ENCODE measurements at regions not wholly inside any gene's neighbourhood (a gene's known extent, or its start where the extent isn't known, plus 50 kb on each side); places are given as distances from the start of the nearest gene placed in this dataset.

DNA sequence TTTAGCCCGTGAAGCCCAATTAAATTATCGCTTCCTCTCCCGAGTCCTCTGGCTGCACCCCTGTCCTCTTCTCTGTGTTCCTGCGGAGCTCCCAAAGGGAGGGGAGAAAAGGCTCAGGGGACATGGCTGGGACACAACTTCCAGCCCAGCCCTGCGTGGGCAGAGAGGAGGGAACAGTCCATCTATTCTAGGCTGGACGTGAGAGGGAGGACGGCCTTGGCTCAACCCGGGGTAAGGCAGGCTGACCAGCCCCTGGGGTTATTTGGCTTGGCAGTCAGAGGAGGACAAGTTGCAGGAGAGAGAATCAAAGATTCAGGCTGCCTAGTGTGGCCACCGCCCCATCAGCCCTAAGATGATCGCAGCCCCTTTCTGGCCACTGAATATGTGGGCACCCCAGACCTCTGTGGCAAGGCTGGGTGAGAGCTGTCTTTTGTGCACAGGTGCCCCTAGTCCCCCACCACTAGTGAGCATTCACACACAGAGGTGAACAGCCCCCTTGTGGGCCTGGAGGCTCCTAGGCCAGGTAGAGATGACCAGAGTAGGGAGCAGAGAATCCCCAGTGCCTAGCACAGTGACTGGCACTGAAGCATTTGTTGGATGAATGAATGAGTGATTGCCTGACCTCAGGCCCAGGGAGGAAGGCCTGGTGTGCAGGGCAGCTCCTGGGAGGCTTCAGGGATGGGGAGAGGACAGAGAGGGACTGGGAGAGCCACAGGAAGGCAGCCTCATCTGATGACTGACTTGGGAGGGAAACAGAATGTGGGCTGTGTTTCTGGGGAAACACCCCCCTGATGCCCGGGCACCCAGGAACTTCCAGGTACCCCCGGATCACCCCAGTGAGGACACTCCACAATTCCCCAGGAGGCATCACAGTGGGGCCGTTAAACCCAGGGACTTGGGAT, 133.9 kb downstream of the C9orf50 start:
- DNase-seq, result no peak

DNA sequence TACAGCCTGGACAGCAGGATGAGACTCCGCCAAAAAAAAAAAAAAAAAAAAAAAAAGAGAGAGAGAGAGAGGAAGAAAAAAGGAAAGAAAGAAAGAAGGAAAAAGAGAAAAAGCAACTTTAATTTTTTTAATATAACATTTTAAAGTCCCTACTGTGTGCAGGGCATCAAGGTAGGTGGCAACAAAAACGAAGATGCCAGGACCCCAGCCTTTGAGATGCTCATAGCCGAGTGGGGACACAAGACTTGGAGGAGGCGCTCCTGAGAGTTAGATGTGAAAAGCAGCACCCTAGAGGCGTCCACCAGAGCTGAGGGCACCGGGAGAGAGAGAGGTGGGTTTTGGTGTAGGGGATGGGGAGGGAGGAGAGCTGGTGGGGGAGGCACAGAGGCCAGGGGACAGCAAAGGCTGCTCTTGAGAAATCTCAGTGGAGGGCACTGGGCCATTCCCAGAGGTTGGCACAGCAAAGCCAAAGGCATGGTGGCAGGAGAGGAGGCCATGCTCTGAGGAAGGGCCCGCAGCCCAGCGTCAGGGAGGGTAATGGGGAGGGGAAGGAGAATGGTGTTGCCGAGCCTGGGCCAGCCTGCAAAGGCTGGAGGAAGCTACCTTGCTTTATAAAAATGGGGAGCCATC, 135.6 kb downstream of the C9orf50 start:
- no peak for DNase-seq

DNA sequence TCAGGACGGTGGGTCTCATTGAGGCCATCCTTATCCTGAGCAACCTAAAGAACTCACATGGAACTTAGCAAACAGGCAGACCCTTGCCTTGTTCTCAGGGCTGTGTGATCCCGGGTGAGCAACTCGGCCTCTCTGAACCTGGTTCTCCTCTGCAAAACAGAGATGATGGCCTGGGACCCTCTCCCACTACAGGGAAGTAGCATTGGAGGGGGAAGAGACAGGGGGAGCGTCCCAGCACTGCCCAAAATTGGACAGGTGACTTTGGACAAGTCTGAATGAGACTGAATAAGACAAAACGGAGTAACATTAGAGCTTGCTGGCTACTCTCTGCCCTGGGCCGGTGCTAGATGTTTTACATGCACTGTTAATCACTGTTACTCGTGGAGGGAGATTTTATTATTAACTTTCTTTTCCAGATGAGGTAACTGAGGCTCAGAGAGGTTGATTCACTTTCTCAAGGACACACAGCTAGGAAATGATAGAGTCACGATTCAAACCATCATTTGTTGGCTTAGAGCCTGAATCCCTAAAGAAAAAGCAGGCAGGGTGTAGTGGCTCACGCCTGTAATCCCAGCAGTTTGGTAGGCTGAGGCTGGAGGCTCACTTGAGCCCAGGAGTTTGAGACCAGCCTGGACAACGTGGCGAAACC, 136.4 kb downstream of the C9orf50 start:
- DNase-seq, result no peak

DNA sequence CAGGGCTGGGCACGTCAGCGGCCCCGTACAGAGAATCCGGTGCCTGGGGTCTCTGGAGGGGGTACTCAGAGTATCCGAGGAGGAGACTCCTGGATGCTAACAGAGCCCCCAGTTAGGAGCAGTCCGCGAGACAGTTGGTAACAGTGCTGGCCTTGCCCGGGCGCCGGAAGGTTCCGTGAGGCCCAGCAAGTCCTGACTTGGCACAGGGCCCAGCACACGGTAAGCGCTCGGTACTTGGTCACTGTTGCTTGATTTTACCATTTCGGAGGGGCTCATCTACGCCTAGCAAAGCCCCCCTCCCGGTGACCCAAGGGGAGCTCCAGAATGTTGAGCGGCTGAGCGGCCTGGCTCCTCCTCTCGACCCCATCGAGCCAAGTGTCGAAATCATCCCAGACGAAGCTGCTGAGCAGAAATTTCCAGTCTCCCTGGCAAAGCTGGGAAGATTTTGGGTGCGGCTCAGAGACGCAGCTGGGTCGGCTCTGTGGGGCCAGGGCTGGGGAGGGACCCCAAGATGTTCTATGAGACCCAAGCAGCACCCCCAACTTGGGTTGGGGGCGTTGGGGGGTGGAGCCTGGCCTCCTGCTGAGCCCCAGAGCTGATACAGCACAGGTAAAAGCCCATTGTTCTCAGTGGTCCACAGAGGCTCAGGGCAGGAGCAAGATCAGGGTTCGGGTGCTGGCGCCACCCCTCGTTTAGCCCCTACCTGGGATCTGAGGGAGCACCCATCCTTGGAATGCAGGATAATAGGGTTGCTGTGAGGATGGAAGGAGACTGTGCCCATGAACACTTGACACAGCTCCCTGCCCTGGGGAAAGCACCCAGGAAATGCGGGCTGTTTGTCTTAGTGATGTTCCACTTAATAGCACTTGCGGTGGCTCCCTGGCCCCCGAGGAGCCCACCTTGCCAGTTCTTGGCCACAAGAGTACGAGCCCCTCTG, 137.2 kb downstream of the C9orf50 start:
- DNase-seq, result no peak

DNA sequence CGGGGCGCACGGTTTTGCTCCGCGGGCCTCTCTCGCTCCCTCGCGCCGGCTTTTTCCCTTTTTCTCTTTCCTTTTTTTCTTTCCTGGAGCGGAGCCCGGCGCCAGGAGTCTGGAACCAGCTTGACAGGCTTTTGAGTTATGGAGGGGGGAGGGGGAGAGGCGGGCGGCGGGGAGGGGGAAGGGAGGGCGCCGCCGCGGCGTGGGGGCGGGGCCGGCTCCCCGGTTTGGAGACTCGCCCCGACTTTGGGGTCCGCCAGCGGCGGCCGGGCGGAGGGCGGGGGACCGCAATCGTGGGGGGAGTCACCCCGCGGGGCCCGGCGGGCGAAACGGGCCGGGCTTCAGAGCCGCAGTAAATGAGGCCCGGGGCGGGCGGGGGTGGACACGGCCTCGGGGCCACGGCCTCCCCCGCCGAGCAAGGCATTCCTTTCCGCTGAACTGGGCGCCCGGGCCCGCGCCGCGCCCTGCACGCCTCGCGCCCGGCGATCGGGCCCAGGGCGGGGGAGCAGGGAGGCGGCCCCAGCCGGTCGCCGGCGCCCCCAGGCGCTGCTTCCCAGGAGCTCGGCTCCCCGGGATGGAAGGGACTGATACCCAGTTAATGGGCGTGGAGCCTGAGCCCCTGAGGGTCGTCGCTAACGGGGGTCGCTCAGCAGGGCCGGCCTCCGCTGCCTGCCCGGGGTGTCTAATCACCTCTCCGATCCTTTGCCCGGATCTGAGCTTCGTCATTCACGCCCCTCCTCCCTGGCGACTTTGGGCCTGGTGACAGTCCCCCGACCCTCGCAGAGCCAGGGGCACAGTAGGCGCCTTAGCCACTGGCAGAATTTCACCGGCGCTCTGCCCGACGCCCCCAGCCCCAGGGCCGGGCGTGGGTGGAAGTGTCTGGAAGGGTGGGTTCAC, 138.1 kb downstream of the C9orf50 start:
- no peak for DNase-seq

DNA sequence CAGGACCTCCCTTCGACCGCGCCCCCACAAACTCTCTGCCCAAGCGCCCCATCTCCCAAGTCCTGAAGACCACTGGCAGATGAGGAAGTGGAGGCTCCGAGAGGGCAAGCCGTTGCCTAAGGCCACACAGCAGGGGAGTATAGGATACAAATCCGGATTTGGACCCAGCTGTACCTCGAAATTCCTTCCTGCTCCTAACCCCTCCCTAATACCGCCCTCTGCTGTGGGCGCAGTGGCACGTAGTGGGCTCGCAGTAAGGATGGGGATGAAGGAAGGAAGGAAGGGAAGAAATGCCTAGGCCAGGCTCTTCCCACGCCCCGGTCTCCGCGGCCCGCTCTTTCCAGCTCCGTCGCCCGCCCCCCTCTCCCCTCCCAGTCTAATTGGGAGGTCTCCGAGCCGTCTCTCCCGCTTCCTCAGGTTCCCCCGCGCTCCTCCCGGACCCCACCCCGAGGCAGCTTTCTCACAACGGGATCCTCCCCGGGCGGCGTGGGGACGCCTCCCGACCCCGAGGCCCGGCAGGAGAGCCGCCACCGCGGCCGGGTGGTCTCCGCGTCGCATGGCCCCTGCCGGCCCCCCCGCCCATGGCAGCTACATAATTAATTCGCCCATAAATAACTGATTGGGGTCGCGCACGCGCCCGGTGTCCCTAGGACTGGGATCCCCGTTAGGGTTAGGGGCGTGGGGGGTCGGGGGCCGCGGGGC, 138.9 kb downstream of the C9orf50 start:
- no peak for DNase-seq

DNA sequence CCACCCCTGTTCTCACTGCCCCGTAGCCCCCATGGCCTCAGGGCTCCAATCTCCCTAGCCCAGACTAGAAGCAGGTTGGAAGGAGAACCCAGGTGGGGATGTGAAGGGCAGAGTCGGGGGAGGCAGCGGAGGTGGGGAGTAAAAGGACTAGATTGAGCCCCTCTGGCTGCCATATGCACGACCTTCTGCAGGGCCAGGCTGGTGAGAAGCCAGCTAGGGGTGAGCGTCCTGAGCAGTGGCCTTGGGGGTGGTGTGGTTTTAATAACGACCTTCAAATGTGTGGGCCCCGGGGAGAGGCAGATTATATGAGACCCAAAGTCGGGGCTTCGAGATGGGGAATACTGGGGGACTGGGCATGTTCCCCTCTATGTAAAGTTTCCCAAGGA, 139.5 kb downstream of the C9orf50 start:
- no peak for DNase-seq

DNA sequence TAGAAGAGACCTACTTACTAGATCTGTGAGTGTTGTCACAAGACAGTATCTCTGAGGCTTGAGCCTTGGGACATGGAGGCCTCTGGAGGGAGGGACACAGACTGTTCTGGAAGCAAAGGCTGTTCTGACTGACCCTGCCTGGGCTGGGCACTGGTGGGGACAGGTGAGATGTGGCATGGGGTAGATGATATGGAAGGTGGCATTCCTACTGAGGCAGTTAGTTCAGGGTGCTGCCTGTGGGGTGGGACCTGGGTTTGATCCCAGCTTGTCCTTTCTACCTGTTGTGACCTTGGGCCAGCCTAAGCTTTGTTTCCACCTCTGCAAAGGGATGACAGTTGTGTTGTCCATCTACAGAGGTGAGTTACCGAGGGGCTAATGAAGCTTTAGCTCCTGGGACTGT, 140.2 kb downstream of the C9orf50 start:
- DNase-seq, result no peak

DNA sequence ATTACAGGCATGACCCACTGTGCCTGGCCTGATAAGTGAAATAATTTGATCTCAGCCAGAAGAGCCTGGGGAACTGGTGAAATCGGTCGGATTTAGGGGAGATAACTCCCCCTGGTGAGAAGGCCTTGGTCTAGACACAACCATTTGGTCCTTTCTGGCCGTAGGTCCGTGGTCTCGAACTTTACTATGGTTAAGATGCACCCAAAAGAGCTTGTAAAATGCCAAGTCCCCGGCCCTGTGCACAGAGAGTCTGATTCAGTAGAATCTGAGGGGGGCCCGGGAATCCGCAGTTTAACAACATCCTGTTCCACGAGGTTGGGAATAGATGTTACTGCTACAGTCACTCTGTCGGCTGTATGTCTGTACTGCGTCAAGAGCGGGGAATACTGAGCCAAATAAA, 140.7 kb downstream of the C9orf50 start:
- DNase-seq, result no peak

DNA sequence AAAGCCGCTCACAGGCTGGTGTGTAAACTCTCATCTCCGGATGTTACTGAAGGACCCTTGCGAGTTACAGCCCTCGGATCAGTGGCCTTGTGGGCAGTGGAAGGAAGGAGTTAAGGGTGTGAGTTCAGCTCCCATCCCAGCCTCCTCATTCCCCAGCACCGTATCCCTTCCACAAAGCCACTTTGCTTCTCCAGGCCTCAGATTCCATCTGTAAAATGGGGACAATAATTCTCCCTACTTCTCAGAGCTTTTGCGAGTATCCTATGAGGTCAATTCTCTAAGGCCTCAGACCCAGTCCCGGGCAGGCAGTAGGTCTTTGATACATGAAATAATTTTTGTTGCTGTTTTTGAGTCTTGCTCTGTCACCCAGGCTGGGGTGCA, 141.3 kb downstream of the C9orf50 start:
- DNase-seq, result no peak

DNA sequence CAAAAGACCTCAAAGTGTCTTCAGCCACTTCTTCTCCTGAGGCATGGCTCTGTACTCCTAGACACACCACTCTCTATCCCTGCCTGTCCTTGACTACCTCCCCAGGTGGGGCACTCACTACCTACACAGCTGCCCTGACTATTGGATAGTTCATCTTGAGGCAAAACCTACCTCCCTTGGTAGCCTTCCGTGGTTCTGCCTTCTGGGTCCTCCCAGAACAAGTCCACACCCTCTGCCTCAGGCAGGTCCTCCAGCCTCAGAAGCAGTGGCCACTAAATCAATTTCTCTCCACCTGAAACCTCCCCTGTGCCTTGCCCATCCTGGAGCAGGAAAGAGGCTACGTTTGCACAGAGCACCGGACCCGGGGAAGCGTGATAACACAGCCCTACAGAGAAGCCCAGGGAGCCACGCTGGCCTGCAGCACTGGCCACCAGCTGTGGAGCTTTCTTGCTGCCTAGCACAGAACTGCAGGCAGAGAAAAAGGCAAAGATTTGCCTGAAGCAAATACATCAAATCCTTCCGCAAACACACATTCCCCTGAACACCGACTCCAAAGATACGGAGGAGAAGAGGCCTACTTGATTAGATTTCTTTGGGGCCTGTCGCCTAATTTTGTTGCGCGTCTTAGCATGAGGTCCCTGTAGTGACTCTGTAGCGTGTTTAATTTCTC, 141.8 kb downstream of the C9orf50 start:
- DNase-seq, result no peak

DNA sequence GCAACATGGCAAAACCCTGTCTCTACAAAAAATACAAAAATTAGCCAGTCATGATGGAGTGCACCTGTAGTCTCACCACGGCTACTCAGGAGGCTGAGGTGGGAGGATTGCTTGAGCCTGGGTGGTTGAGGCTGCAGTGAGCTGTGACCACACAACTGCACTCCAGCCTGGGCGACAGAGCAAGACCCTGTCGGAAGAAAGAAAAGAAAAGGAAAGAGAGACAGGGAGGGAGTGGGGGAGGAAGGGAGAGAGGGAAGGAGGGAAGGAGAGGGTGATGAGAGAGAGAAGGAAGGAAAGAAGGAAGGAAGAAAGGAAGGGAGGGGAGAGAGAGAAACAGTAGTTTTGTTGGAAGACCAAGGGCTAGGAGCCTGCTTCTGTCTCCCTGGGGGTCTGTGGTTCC, 142.4 kb downstream of the C9orf50 start:
- DNase-seq, result no peak

DNA sequence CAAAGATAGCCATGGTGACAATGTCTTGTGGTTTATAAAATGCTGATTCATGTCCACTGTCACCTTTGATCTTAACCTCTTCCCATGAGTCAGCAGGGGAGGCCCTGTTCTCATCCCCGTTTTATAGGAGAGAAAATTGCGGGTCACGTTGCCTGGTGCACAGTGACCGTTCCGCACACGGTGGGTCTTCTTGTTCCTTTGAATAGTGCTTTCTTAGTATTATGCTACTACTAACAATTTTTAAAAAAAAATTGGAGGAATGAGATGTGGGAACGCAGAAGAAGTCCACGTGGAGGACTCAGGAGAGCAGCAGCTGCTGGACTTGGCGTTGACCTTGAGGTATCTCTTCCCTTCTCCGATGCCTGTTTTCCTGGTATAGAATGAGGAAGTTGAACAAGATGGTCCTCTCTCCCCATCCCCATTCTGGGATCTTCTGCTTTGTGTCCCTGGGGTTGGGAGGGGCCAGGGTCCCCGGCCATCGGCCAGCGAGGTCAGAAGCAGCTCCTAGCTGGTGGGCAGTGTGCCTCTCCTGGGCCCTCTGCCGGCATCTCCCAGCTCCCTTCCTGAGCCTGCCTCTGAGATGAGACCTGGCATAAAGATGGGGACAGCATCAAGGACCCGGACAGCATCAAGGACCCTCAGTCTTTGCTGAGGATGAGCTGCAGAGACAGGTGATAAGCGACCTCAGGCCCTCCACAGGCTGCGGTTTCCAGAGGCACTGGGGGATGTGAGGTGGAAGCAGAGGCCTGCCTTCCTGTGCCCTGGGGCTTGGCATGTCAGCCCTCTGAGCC, 143.9 kb downstream of the C9orf50 start:
- no peak for DNase-seq

DNA sequence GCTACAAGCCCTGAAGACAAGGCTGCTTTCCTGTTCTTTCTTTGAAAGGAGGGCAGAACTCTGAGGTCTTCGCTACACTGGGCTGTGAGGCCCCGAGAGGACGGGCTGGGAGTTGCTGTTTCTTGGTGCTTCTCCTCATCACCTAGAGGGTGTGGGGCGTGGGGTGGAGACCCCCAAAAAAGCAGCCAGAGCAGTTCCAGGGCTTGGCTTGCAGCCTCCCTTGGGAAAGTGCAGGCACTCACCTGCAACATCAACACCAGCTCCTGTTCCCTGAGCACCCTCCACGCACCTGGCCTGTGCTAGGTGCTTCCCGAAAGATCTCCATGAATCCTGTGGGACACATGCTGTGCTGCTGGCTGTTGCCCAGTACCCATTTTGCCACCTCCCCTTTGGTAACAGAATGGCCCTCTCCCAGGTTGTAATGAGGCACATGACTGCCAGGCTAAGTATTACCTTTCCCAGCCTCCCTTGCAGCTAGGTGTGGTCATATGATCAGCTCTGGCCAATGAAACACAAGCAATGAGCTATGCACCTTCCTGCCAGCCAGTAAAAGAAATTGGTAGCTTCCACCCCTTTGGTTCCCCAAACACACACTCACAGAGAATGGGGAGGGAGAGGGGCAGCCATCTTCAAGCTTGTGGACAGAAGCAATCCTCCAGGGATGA, 146.0 kb downstream of the C9orf50 start:
- DNase-seq, result no peak

DNA sequence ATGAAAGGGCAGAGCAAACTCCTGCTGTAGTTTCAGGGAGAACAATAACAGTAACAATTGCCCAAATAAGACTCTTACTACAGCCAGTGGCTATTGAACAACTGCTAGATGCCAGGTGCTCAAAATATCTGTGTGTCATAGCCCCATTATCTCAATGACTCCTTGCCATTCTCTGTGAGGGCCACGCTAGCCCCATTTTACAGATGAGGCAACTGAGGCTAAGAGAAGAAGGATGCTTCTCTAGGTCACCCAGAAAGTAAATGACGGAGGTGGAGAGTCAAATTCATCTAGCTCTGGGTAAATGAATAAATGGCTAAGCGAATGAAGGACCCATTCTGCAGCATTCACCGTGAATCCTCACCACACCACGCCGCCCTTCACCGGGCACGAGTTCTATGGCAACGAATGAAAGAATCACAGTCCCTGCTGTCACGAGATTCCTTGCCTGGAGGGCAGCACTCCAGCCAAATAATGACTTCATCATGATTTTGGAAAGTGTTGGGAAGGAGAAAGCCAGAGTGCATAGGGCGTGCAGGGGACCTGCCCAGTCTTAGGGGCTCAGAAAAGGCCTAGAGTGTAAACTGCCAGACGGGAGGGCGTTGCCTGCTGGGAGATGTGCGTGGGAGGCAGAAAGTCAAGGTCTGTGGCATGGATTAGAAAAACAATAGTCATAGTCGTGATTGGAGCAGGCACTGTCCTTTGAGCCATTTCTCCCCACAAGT, 147.2 kb downstream of the C9orf50 start:
- no peak for DNase-seq

DNA sequence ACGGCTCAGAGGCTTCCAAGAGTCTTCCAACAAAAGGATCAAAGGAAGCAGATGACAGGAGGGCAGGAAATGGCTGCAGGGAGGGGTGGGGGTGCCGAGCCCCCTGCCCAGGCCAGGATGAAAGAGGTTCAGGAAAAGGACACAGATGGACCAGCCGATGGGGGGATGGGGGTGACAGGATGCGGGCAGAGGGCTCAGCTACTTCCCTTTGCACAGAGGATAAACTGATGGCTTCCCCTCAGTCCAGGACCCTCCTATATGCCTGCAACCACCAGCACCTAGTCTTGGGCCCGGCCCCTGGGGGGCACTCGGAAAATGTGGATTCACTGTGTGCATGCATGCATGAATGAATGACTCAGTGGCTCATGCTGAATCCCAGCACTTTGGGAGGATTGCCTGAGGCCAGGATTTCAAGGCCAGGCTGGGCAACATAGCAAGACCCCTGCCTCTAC, 148.2 kb downstream of the C9orf50 start:
- no peak for DNase-seq

DNA sequence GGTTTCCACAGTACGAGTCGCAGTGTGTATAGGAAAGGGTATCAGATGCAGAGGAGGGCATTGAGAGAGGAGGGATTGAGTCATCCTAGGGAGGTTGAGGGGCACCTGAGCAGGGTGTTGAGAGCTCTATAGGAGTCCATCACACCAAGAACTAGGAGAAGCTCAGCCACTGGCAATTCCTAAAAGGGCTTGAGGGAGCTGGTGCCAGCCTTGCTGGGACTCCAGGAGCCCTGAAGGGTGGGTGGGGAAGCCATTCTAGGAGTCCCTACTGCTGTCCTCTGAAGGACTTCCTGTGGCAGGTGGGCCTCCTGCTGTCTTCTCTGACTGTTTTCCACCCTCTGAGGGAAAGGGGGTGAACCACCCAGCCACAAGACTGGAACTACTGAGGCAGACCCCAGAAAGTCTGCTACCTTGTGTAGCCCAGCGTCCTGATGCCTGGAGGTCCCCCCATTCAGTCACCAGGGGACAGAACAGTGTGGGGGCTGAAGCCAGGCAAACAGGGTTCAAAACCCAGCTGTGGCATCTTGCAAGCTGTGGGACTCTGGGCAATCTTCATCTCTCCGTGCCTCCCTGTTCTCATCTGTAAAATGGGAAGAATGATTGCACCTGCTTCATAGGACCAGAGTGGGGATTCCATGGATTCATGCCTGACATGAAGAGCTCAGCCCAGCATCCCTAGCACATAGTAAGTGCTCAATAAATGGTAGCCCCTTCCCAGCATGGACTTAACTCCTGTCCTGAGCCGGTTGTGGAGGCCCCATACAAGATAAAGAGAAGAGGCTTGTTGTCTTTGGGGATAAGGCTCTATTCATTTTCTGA, 149.5 kb downstream of the C9orf50 start:
- DNase-seq, result no peak

DNA sequence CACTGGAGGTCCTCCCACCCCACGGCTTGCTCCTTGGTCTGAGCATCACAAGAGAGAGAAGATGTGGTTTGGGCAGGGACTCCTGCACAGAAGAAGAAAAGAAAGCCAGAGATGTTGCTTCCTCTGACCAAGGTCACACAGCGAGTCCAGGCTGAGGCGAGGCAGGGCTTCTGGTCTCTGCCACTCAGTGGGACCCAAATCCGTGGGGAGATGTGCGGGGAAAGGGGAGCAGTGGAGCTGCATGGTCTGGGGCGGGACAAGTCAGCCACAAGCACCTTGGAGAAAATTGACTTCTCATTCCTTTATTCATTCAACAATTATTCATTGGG, 150.9 kb downstream of the C9orf50 start:
- no peak for DNase-seq

Measured in activated CD4-positive, alpha-beta T cell treated with anti-CD3 and anti-CD28 coated beads, Interleukin-2, amount 50 U/mL, for 16 hours (primary cell).